IPS DF 6.9 (cell line): ENCODE measurements at regions not wholly inside any gene's neighbourhood (a gene's known extent, or its start where the extent isn't known, plus 50 kb on each side); places are given as distances from the start of the nearest gene placed in this dataset.

Source experiments
- DNase-seq: peaks from one replicate; pipeline ENCODE4 v3.0.0-alpha.2; 2013; ENCODE audit warnings: low read depth, low spot score
- H3K27ac ChIP-seq: one replicate; pipeline ENCODE4 v1.5.1; 2013; ENCODE audit warnings: low read length, control low read depth
- H3K27me3 ChIP-seq: 2 replicates; pipeline ENCODE4 v1.6.1; 2013; ENCODE audit warnings: mild to moderate bottlenecking, low read length; ENCODE audit not compliant: control insufficient read depth, insufficient read depth
- H3K36me3 ChIP-seq: 2 replicates; pipeline ENCODE4 v1.6.1; 2013; ENCODE audit warnings: low read length; ENCODE audit not compliant: control insufficient read depth, insufficient read depth
- H3K4me1 ChIP-seq: 2 replicates; pipeline ENCODE4 v1.6.1; 2013; ENCODE audit warnings: low read length; ENCODE audit not compliant: control insufficient read depth, insufficient read depth
- H3K4me3 ChIP-seq: 2 replicates; pipeline ENCODE4 v1.5.1; 2013; ENCODE audit warnings: mild to moderate bottlenecking, low read length
- H3K9me3 ChIP-seq: 2 replicates; pipeline ENCODE4 v1.6.1; 2013; ENCODE audit warnings: low read length, inconsistent platforms; ENCODE audit not compliant: control insufficient read depth, insufficient read depth
- WGBS: extraction: QIAGEN DNeasy Blood & Tissue Kit; methylation state at CpG from one replicate; pipeline ENCODE4 v1.1.7; 2013; ENCODE audit warnings: mixed read lengths, missing lambda C conversion rate; ENCODE audit not compliant: insufficient read length, insufficient coverage; 5-methylcytosine and 5-hydroxymethylcytosine counted together

DNA sequence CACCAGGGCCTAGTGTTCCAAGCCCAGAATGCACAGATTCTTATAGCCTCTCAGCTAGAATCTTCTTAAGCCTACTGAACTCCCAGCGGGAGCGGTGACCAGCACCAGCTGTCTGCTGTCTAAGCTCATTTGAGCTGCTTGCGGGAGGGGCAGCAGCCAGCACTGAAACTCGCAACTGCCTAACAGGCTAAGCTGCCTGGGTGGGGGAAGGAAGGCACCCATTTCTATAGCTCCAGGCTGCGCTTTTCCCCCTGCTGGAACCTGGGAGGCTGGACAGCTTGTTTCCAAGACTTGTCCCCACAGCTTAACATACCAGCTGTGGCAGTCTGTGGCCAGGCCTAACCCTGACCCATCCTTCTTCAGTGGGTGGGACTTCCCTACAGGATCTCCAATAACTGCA lies 512.9 kb downstream of the EFNA5 start:
- H3K4me3 ChIP-seq, result no peak overlapping the region
- no peaks in the 10 kb centered on the region for H3K4me1 ChIP-seq
- H3K27ac ChIP-seq, result no peak overlapping the region
- no peaks in the 10 kb centered on the region for H3K36me3 ChIP-seq
- no peak for DNase-seq
- WGBS, result no CpG with 5 or more reads among the region's 5 CpGs
- no peaks in the 10 kb centered on the region for H3K9me3 ChIP-seq
- no peaks in the 10 kb centered on the region for H3K27me3 ChIP-seq

DNA sequence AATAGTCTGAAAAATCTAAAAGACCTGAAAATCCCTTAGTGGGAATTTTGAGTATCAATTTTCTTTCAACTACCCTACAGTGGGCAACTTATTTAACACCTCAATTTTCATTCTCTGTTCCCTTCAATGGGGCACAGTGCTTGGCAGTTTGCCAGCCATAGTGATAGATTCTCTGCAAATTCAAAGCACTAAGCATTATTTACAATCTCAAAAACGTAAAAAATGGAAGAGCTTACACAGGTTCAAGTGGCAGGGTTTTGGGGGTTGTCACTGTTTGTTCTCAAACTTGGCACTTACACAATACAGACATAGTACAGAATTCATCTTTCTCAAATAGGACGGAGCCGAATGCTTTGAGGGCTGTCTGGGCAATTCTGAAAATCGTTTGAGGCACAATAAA lies 515.0 kb downstream of the EFNA5 start:
- no CpG with 5 or more reads among the region's 4 CpGs for WGBS
- Histone ChIP-seq H3K4me1 (no peaks in the 10 kb centered on the region), H3K4me3 (no peak overlapping the region), H3K27ac (no peak overlapping the region), H3K36me3 (no peaks in the 10 kb centered on the region), H3K27me3 (no peaks in the 10 kb centered on the region), H3K9me3 (no peaks in the 10 kb centered on the region)
- DNase-seq, result no peak

DNA sequence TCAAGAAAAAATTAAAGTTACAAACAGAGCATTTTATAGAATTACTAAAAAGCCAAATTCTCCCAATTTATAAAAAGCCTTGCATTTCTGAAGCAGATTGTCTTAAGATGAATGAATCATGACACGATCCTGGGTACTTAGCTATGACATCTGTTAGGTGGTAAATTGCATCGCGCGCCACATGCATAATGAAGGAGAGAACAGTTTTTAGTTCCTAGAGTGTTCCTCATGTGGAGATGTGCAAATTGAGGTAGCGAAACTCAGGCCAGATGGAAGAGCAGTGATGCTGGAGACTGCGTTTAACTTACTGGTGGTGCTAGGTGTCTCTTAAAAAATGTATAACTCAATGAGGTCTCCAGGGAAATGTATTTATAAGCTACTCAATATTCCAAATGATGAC lies 516.1 kb downstream of the EFNA5 start:
- no peak for DNase-seq
- no peak overlapping the region for H3K27ac ChIP-seq
- no peaks in the 10 kb centered on the region for H3K9me3 ChIP-seq
- no peaks in the 10 kb centered on the region for H3K36me3 ChIP-seq
- no peaks in the 10 kb centered on the region for H3K27me3 ChIP-seq
- H3K4me1 ChIP-seq, result no peaks in the 10 kb centered on the region
- WGBS, result no CpG with 5 or more reads among the region's 6 CpGs
- H3K4me3 ChIP-seq, result no peak overlapping the region

DNA sequence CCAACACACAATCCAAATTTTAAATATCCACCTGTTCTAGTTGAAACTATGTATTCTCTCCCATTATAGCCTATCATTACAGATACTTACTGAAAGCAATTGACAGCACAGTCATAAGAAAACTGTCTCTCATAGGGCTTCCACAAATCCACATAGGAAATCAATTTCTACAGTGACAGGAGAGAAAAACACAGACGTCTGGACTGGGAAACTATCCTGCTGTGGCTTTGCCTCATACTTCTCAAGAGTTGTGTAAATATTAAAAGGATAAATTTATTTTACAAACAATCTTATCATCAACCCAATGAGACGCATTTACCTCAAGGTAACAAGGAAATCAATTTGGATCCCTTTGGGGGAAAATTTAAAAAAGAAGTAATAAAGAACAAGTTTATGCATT lies 517.5 kb downstream of the EFNA5 start:
- no peak overlapping the region for H3K4me3 ChIP-seq
- H3K4me1 ChIP-seq, result no peaks in the 10 kb centered on the region
- no peaks in the 10 kb centered on the region for H3K9me3 ChIP-seq
- WGBS, result no CpG with 5 or more reads among the region's 2 CpGs
- H3K27me3 ChIP-seq, result no peaks in the 10 kb centered on the region
- H3K27ac ChIP-seq, result no peak overlapping the region
- no peak for DNase-seq
- no peaks in the 10 kb centered on the region for H3K36me3 ChIP-seq

DNA sequence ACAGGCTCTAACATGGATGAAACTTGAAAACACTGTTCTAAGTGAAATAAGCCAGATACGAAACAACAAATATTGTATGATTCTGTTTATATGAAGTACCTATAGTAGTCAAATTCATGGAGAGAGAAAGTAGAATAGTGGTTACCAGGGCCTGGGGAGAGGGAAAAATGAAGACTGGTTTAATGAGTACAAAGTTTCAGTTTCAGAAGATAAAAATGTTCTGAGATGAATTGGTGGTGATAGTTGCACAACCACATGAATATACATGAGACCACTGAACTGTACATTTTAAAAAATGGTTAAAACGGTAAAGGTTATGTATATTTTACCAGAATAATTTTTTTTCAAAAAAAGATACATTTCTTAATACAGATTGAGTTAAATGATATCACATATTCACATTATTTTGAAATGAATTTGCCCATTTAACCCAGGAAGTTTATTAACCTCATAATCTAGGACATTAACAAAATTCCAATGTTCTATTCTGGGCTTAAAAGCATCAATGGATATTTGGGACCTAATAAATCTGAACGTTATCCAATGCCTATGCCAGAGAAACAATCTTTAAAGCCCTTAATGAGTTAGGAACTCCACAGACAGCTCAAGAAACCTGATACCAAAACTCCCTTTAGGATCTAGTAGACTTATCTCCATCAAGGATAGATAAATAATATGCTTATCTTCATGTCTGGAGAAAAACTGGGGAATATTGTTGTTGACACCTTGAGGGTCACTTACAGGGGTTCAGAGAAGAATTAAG lies 521.3 kb downstream of the EFNA5 start:
- Histone ChIP-seq H3K27me3 (no peaks in the 10 kb centered on the region), H3K9me3 (no peaks in the 10 kb centered on the region), H3K36me3 (no peaks in the 10 kb centered on the region), H3K4me1 (no peaks in the 10 kb centered on the region), H3K4me3 (no peak overlapping the region), H3K27ac (no peak overlapping the region)
- WGBS, result no CpG with 5 or more reads among the region's 3 CpGs
- no peak for DNase-seq

DNA sequence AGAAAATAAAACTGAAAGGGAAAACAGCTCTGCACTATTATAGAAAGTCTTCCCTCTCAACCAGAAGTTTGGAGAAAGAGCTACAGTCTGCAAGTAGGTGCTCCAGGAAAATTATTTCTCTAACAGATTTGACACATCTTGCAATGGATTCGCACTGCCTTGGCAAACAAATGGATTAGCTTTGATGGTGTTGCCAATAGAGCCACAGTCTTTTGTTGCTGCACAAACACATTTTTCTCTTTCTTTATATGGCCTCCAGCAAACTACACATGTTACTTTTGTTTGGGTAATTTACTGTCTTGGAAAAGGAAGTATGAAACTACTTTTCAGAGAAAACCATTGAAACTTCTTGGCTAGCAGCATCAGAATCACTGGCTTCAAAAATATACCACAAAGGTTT lies 523.1 kb downstream of the EFNA5 start:
- no CpG with 5 or more reads among the region's 1 CpG for WGBS
- Histone ChIP-seq H3K4me3 (no peak overlapping the region), H3K4me1 (no peaks in the 10 kb centered on the region), H3K9me3 (no peaks in the 10 kb centered on the region), H3K27me3 (no peaks in the 10 kb centered on the region), H3K36me3 (no peaks in the 10 kb centered on the region), H3K27ac (no peak overlapping the region)
- no peak for DNase-seq

DNA sequence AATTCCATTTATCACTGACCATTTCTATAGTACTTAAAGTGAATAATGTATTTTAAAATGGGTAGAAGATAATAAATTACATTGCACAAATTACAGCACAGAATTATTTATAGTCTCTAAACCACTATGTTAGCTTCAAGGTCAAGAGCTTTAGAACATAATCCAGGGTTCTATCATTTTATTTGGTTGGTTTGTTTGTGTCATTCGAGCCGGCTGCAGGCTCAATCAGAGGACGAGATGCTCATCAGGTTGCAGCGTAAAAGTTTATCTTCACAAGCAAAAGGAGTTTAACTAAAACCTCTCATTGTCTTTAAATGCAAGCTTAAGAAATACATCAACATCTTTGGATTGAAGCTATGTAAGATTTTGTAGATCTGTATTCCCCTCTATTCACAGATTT lies 523.8 kb downstream of the EFNA5 start:
- WGBS, result no CpG with 5 or more reads among the region's 4 CpGs
- H3K4me1 ChIP-seq, result no peaks in the 10 kb centered on the region
- no peak for DNase-seq
- no peak overlapping the region for H3K27ac ChIP-seq
- no peaks in the 10 kb centered on the region for H3K36me3 ChIP-seq
- no peaks in the 10 kb centered on the region for H3K9me3 ChIP-seq
- no peaks in the 10 kb centered on the region for H3K27me3 ChIP-seq
- no peak overlapping the region for H3K4me3 ChIP-seq

DNA sequence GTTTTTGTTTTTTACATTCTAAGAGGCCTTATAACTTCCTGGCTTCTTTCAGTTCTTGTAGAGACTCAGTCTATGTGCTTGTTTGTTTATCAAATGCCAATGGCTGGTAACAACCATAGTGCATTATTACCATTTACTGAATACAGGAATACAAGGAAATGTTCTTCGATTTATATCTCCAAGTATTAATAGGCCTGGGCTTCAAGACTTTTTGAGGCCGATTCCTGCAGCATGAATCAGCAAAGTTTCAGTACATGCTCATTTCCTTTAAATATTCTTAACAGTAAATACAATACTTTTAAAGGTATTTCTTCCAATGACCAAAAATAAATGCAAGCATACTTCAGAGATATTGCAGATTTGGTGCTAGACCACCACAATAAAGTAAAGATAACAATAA lies 535.3 kb downstream of the EFNA5 start:
- no peak overlapping the region for H3K27ac ChIP-seq
- no peaks in the 10 kb centered on the region for H3K9me3 ChIP-seq
- no peaks in the 10 kb centered on the region for H3K27me3 ChIP-seq

DNA sequence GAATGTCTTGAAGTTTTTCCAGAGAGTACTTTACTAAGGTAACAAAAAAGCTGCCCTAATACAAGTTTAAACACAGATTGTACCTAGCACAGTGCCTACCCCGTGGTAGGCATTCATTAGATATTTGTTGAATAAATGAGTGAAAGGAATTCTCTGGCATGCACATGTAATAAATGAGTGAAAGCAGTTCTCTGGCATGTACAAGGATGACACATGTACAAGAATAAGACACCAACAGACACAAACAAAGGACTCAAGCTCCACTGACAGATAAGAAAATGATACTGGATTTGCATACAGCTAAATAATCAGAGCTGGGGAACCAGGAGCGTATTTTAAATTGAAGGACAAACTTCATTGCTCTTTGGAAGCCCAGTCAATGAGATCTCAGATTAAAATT lies 535.8 kb downstream of the EFNA5 start:
- no peak for DNase-seq
- Histone ChIP-seq H3K36me3 (no peaks in the 10 kb centered on the region), H3K27ac (no peak overlapping the region), H3K4me3 (no peak overlapping the region), H3K4me1 (no peaks in the 10 kb centered on the region), H3K27me3 (no peaks in the 10 kb centered on the region), H3K9me3 (no peaks in the 10 kb centered on the region)
- no CpG with 5 or more reads among the region's 2 CpGs for WGBS

More for the DNA sequence above, 535.3 kb downstream of the EFNA5 start:
- no CpG with 5 or more reads among the region's 2 CpGs for WGBS
- Histone ChIP-seq H3K36me3 (no peaks in the 10 kb centered on the region), H3K4me1 (no peaks in the 10 kb centered on the region), H3K4me3 (no peak overlapping the region)
- DNase-seq, result no peak

DNA sequence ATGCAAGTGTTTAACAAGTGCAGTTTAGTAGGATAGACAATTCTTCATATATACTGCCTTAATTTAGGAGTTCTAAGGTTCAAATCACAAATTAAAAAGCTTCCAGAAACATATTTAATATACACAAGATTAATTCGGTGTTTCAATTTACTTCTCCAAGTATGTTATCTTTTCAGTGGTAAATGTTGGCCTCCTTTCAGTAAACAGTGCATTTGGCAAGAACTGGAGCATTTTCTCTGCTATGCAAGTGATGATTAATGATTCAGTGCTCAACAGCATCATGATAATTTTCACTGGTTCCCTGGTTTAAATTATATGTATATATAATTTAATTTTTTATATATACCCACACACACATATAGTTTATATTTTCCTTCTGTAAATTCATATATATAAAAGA lies 541.7 kb downstream of the EFNA5 start:
- H3K9me3 ChIP-seq, result no peaks in the 10 kb centered on the region
- no peaks in the 10 kb centered on the region for H3K4me1 ChIP-seq
- H3K36me3 ChIP-seq, result no peaks in the 10 kb centered on the region
- no peak overlapping the region for H3K4me3 ChIP-seq
- no CpG with 5 or more reads among the region's 1 CpG for WGBS
- H3K27me3 ChIP-seq, result no peaks in the 10 kb centered on the region
- DNase-seq, result no peak
- no peak overlapping the region for H3K27ac ChIP-seq

DNA sequence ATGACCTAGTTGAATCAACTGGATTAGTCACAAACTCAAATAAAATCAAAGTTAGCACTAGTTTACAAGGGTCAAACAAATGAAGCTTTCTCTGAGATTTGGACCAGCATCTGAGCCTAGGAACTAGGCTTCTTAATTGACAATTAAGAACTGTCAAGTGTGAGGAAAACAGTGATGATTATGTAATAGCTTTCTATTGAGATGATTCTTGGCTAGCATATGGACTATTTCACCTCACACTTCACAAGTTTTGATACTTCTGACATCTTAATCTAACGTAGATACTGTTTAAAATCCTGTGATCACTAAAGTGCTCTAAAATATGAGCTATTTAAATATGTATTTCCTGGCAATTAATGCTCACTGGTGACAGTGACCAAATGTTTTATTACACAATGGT lies 542.9 kb downstream of the EFNA5 start:
- no peak overlapping the region for H3K4me3 ChIP-seq
- H3K27ac ChIP-seq, result no peak overlapping the region
- no peak for DNase-seq
- H3K9me3 ChIP-seq, result no peaks in the 10 kb centered on the region
- H3K4me1 ChIP-seq, result no peaks in the 10 kb centered on the region
- H3K27me3 ChIP-seq, result no peaks in the 10 kb centered on the region
- H3K36me3 ChIP-seq, result no peaks in the 10 kb centered on the region
- WGBS, result no CpG with 5 or more reads among the region's 1 CpG
